ENCODE measurements at regions not wholly inside any gene's neighbourhood (a gene's known extent, or its start where the extent isn't known, plus 50 kb on each side); places are given as distances from the start of the nearest gene placed in this dataset.

GRCh38 chr13:73273745-73274144 lies 214.9 kb downstream of the KLF5 start:
- no peak for TF ChIP-seq CTCF (IDR thresholded peaks at IDR 0.05 in 2 of 3, conservative IDR thresholded peaks at IDR 0.05 in 1 of 3; ENCODE audit: borderline replicate concordance in 1 of 3, insufficient read depth in 1 of 3, low read depth in 2 of 3, low read length in 2 of 3)
- TF ChIP-seq POLR2A (IDR thresholded peaks at IDR 0.05; ENCODE audit: borderline replicate concordance, extremely low read depth, insufficient read depth, insufficient read length), result no peak
- TF ChIP-seq EZH2 (IDR thresholded peaks at IDR 0.05), result no peak
- TF ChIP-seq EZH2phosphoT487 (IDR thresholded peaks at IDR 0.05; ENCODE audit: borderline replicate concordance), result no peak
- TF ChIP-seq ZNF274 (IDR thresholded peaks at IDR 0.05; ENCODE audit: low read depth, low read length), result no peak
- TF ChIP-seq RAD21 (IDR thresholded peaks at IDR 0.05; ENCODE audit: low read depth), result no peak
- no peak for TF ChIP-seq POLR2AphosphoS5 (IDR thresholded peaks at IDR 0.05; ENCODE audit: low read depth, low read length)
- no peak for TF ChIP-seq MAX (IDR thresholded peaks at IDR 0.05)

Measured in HCT116 (cell line).